GM18867 (cell line): ENCODE measurements at regions not wholly inside any gene's neighbourhood (a gene's known extent, or its start where the extent isn't known, plus 50 kb on each side); places are given as distances from the start of the nearest gene placed in this dataset.
"Not testable (repeated sequence)": the region's sequence is repeated elsewhere in the genome, so short reads cannot be mapped to it uniquely, and the experiment has no call there.

ENCODE experiments used
- ATAC-seq: cut with Tn5 transposase; IDR thresholded peaks from one replicate; pipeline ENCODE4 v1.9.1; 2021; ENCODE audit warnings: mild to moderate bottlenecking, moderate library complexity; ENCODE audit not compliant: unreplicated experiment

DNA sequence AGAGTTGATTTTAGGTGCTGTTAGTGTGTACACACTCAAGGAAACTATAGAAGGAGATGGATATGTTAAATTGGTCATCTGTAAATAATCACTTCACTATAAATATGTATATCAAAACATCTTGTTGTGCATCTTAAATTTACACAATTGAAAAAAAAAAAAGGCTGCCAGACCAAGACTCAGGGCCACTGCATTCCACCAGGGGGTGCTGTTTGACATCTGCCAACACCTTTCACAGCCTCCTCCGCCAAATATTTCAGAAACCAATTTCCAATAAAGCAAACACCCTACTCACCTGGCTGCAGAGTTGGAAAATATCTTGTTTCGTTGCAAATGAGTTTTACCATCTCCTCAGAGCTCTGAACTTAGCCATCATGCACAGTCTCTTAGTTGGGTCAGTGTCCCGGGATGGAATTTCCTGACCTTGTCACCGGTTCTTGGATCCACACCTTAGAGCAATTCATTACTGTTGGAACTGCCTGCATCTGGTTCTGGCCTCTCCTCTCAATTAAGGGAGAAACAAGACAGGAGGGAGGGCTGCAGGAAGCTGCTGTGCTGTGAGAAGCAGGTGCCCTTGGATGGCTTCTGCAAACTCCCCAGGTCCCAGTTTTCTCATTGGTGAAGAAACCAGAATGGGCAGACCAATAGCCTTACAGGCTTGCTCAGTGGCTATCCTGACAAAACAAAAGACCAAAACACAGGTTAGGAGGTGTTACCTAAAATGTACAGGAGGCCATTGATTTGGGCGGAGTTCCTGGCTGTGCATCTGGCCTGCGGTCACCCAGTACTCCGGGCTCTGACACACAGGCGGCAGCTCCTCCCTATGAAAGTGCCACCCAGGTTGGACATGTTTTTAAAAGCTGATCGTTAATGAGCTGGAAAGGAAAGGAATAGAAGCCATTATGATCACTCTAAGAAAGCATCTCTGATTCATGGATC is 746.6 kb downstream of the UQCRFS1 start:
- no peak for ATAC-seq

GRCh38 chr19:28465371-28466086 is 747.4 kb downstream of the UQCRFS1 start:
- ATAC-seq, result no peak

DNA sequence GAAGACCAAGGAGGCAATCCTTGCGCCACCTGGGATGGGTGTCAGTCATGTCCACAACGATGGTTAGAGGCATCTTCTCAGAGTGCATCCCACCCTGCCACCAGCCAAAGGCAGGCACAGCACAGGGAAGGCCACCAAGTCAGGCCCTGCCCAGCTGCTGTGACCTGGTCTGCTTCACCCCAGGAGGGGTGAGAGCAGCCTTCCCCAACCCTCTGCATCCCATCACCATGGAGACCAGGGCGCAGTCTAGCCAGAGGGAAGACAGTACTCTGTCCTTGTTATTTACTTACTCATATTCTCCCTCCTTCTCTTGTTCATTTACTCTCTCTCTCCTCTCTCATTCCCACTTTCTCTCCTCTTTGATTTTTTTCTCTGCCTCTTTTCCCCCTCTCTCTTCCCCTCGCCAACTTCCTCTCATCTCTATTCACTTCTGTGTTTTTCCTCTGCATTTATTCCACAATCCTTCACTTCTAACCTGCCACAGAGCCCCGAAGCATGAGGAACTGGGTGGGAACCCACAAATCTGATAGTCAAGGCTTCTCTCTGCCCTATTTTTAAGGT is 749.4 kb downstream of the UQCRFS1 start:
- ATAC-seq, result no peak

GRCh38 chr19:28457620-28458019 is 755.3 kb downstream of the UQCRFS1 start:
- no peak for ATAC-seq

- no peak for ATAC-seq
Observed at GRCh38 chr19:28456708-28457320, 756.1 kb downstream of the UQCRFS1 start.

DNA sequence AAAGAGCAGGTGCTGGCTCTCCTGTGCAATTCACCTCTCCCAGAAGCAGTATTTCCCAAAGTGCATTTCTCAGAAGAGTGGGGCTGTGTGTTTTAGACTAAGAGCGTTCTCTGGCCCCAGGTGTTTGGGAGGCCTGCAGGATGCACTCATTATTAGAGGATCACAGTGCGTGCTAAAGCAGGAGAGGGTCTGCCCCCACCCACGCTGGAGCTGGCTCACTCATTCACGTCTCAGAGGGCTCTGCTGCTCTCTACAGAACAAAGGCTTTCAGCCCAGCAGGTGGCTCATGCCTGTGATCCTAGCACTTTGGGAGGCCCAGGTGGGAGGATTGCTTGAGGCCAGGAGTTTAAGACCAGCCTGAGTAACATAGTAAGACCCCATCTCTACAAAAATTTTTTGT is 756.7 kb downstream of the UQCRFS1 start:
- ATAC-seq, result no peak

- no peak for ATAC-seq
Observed at GRCh38 chr19:28454083-28454482, 758.9 kb downstream of the UQCRFS1 start.

GRCh38 chr19:28453420-28453819 is 759.5 kb downstream of the UQCRFS1 start:
- no peak for ATAC-seq

- no peak for ATAC-seq
Observed at GRCh38 chr19:28449803-28450202, 763.1 kb downstream of the UQCRFS1 start.

DNA sequence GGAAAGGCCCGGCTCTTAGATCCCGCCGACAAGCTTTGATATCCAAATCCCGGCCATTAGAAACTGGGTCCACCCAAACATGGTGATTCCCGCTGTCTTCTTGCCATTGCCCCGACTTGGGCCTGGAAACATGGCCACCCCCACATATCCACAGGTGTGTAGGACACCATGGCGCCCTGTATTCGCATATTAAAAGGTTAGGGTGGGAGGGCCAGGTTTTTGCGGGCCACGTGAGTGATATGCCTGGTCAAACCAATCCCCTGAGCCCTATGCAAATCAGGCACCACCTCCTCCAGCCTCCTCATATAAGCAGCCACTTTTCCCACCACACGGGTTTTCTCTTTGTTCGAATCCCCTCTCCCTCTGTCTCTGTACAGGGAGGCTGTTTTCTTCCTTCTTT is 766.4 kb downstream of the UQCRFS1 start:
- no peak for ATAC-seq

GRCh38 chr19:28445826-28446225 is 767.1 kb downstream of the UQCRFS1 start:
- ATAC-seq, result no peak

DNA sequence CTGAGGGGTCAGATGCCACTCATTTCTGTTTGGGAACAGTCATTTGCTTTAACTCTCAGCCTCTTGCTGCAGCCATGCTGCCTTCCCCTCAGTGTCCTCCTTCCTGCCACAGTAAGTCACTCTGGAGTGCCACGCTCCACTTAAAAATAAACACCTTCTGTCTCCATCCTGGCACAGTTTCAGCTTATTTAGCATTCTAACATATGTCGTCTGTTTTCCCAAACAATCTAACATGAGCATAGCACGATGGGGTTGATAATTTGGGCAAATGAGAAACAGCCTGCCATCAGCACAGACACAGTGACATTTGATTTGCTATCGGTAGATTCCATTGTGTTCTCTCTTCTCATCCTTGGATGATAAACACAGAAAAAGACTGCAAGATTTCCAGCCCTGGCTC is 768.6 kb downstream of the UQCRFS1 start:
- ATAC-seq, result no peak

DNA sequence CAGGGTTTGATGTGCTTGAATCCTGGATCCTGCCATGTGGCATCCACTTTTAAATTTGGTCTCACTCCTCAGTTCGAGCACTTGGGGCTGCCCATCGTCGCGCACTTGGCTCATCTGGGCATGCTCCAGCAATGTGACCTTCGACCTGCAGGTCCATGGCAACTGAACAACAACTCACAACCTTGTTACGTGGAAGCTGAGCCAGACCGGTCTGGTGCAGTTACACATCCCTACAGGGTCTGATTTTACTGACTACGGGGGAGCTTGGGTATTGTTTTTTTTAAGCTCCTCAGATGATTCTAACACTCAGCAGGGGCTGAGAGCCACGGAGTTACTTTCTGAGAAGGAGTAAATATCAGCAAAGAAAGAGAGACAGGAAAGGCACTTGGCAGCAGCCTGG is 769.6 kb downstream of the UQCRFS1 start:
- no peak for ATAC-seq

GRCh38 chr19:28437390-28438346 is 775.3 kb downstream of the UQCRFS1 start:
- ATAC-seq, result no peak

DNA sequence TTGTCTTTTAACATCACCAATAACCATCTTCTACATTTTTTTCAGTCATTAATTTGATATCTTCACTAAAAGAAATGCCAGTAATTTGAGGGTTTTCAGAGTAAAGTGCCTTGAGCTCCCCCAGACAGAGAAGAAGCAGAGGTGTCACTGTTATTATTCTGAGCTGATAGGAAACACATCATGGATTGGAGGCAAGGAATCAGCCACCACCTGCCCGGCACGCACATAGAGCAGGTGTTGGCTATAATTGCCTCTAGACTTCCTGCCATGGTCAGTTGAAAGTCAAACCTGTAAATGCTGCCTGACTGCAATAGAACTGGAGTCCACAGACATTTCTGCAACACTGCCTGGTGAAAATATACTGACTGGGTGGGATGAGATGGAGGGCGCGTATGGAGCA is 776.6 kb downstream of the UQCRFS1 start:
- no peak for ATAC-seq

- no peak for ATAC-seq
Observed at GRCh38 chr19:28435551-28436271, 777.2 kb downstream of the UQCRFS1 start.

DNA sequence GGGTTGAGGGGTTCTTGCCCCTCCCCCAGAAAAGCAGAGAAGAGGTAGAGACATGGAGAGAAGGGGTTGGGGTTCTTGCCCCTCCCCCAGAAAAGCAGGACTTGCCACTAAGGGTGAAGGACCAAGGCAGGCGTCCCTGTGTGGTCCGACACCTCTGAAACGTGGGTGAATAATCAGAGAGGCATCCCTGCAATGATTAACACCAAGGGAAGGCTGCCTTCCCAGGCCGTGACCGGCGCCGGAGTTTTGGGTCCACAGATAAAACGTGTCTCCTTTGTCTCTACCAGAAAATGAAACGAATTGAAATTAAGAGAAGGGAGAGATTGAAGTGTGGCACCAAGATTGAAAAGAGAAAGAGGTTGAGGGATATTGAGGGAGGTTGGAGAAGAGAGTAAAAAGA is 778.2 kb downstream of the UQCRFS1 start:
- ATAC-seq, result not testable (repeated sequence)

DNA sequence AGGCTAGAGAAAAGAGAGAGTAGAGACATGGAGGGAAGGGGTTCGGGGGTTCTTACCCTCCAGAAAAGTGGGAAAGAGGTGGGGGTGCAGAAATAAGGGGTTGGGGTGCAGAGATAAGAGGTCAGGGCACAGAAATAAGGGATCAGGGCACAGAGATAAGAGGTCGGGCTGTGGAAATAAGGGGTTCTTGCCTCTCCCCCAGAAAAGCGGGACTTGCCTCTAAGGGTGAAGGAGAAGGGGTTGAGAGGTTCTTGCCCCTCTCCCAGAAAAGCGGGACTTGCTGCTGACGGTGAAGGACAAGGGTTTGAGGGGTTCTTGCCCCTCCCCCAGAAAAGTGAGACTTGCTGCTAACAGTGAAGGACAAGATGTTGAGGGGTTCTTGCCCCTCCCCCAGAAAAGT is 778.6 kb downstream of the UQCRFS1 start:
- not testable (repeated sequence) for ATAC-seq

DNA sequence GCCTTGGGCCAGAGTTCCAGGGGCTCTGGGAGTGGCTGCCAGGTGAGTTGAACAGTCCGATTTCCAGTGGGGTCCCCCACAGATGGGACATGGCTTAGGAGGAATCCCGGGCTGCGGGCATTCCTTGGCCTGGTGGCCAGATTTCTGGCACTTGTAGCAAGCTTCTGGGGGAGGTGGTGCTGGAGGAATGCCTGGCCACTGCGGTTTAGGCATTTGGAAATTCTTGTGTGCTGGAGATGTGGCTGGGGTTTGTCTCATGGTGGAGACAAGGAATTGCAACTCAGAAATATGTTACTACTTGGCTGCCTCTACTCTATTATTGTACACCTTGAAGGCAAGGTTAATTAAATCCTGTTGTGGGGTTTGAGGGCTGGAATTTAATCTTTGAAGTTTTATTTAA is 779.8 kb downstream of the UQCRFS1 start:
- ATAC-seq, result not testable (repeated sequence)

DNA sequence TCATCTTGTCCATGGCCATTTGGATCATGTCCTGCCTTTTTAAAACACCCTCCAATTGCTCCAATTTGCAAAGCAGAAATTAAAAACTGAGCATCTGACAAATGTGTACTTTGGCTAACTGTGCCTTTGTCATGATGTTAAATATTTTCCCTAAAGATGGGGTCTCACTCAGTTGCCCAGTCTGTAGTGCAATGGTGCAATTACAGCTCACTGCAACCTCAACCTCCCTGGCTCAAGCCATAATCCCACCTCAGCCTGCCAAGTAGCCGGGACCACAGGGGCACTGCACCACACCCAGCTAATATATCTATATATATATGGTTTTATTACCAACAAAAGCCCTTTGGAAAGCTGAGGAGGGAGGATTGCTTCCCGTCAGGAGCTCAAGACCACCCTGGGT is 782.7 kb downstream of the UQCRFS1 start:
- ATAC-seq, result no peak
